ENCODE measurements at regions not wholly inside any gene's neighbourhood (a gene's known extent, or its start where the extent isn't known, plus 50 kb on each side); places are given as distances from the start of the nearest gene placed in this dataset.
"Not testable (repeated sequence)": the region's sequence is repeated elsewhere in the genome, so short reads cannot be mapped to it uniquely, and the experiment has no call there.

GRCh38 chr9:115401756-115402327 lies 283.9 kb upstream of the TNC start:
- no peak for DNase-seq (ENCODE audit: low spot score)

- DNase-seq (ENCODE audit: low spot score), result no peak
These were observed 285.8 kb upstream of the TNC start for GRCh38 chr9:115403753-115404152.

- no peak for DNase-seq (ENCODE audit: low spot score)
These were observed 286.4 kb upstream of the TNC start for GRCh38 chr9:115404311-115404710.

- DNase-seq (ENCODE audit: low spot score), result no peak
These were observed 293.6 kb upstream of the TNC start for GRCh38 chr9:115411516-115411915.

GRCh38 chr9:115411993-115412452 lies 294.1 kb upstream of the TNC start:
- DNase-seq (ENCODE audit: low spot score), result no peak

GRCh38 chr9:115412656-115413055 lies 294.7 kb upstream of the TNC start:
- no peak for DNase-seq (ENCODE audit: low spot score)

GRCh38 chr9:115413304-115413703 lies 295.3 kb upstream of the TNC start:
- DNase-seq (ENCODE audit: low spot score), result no peak

GRCh38 chr9:115413766-115414382 lies 295.9 kb upstream of the TNC start:
- DNase-seq (ENCODE audit: low spot score), result no peak

GRCh38 chr9:115414561-115414960 lies 296.6 kb upstream of the TNC start:
- no peak for DNase-seq (ENCODE audit: low spot score)

- no peak for DNase-seq (ENCODE audit: low spot score)
These were observed 297.5 kb upstream of the TNC start for GRCh38 chr9:115415450-115415849.

GRCh38 chr9:115416299-115416698 lies 298.3 kb upstream of the TNC start:
- no peak for DNase-seq (ENCODE audit: low spot score)

- not testable (repeated sequence) for DNase-seq (ENCODE audit: low spot score)
These were observed 300.2 kb upstream of the TNC start for GRCh38 chr9:115418181-115418580.

GRCh38 chr9:115422932-115423440 lies 305.0 kb upstream of the TNC start:
- DNase-seq (ENCODE audit: low spot score), result no peak

- no peak for DNase-seq (ENCODE audit: low spot score)
These were observed 305.7 kb upstream of the TNC start for GRCh38 chr9:115423646-115424045.

GRCh38 chr9:115425601-115426000 lies 307.6 kb upstream of the TNC start:
- no peak for DNase-seq (ENCODE audit: low spot score)

GRCh38 chr9:115437418-115437817 lies 319.5 kb upstream of the TNC start:
- DNase-seq (ENCODE audit: low spot score), result no peak

GRCh38 chr9:115439641-115440040 lies 321.7 kb upstream of the TNC start:
- no peak for DNase-seq (ENCODE audit: low spot score)

- DNase-seq (ENCODE audit: low spot score), result no peak
These were observed 324.1 kb upstream of the TNC start for GRCh38 chr9:115442054-115442453.

- no peak for DNase-seq (ENCODE audit: low spot score)
These were observed 325.9 kb upstream of the TNC start for GRCh38 chr9:115443890-115444289.

GRCh38 chr9:115444959-115445358 lies 327.0 kb upstream of the TNC start:
- DNase-seq (ENCODE audit: low spot score), result no peak

- no peak for DNase-seq (ENCODE audit: low spot score)
These were observed 327.7 kb upstream of the TNC start for GRCh38 chr9:115445655-115446054.

- DNase-seq (ENCODE audit: low spot score), result no peak
These were observed 338.6 kb upstream of the TNC start for GRCh38 chr9:115456515-115456914.

- DNase-seq (ENCODE audit: low spot score), result no peak
These were observed 343.3 kb upstream of the TNC start for GRCh38 chr9:115461280-115461679.

- DNase-seq (ENCODE audit: low spot score), result no peak
These were observed 344.7 kb upstream of the TNC start for GRCh38 chr9:115462623-115463022.

All from ecto neural progenitor cell (in vitro differentiated cells).